Brain microvascular endothelial cell (primary cell): ENCODE measurements at regions not wholly inside any gene's neighbourhood (a gene's known extent, or its start where the extent isn't known, plus 50 kb on each side); places are given as distances from the start of the nearest gene placed in this dataset.

ENCODE experiments used
- DNase-seq: peaks from one replicate; pipeline ENCODE4 v3.0.0-alpha.2; 2020
- H3K27ac ChIP-seq: fragments of 250-450 bp; sonication (Bioruptor Pico); 2 replicates; pipeline ENCODE4 v1.5.1; 2020; ENCODE audit warnings: mild to moderate bottlenecking, moderate library complexity
- H3K27me3 ChIP-seq: fragments of 250-450 bp; sonication (Bioruptor Pico); replicated peaks from 2 replicates; pipeline ENCODE4 v1.5.1; 2020; ENCODE audit warnings: mild to moderate bottlenecking
- H3K36me3 ChIP-seq: fragments of 250-450 bp; sonication (Bioruptor Pico); replicated peaks from 2 replicates; pipeline ENCODE4 v1.5.1; 2020; ENCODE audit warnings: mild to moderate bottlenecking
- H3K4me3 ChIP-seq: 2 replicates; pipeline ENCODE4 v1.5.1; 2011; ENCODE audit warnings: low read depth, mild to moderate bottlenecking, control low read depth, low read length, moderate library complexity
- CTCF ChIP-seq: IDR thresholded peaks from 2 replicates; pipeline ENCODE4 v1.5.1; 2011; ENCODE audit warnings: low read depth, mild to moderate bottlenecking, moderate library complexity, low read length, control low read depth, inconsistent platforms; ENCODE audit errors: missing control alignments
- in situ Hi-C: cut with HindIII; loops from 2 replicates; pipeline ENCODE4 v1.10.0; 2017; ENCODE audit warnings: low sequenced_read_pairs, low pct_ligation_motif_present

DNA sequence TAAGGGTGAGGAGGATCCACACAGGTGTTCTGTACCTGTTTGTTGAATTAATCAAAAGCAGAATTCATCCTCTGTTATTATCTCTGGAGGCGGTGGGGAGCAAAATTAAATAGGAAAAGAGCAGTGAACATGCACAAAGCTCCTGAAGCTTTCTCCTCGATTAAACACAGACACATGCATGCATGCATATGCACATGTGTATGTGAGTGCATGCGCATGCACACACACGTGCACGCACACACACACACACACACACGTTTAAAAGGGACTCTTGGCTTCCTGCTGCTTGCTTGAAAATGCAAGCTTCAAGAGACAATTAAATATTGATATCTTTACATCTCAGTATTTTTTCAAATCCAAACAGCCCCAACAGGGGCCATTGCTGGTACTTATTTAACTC is 462.1 kb downstream of the BUD13 start:
- no peaks in the 10 kb centered on the region for H3K27me3 ChIP-seq
- in situ Hi-C loops = no loop called here
- no peak for DNase-seq
- TF ChIP-seq CTCF = no peak
- no peak overlapping the region for H3K27ac ChIP-seq
- H3K36me3 ChIP-seq = no peaks in the 10 kb centered on the region
- no peak overlapping the region for H3K4me3 ChIP-seq

DNA sequence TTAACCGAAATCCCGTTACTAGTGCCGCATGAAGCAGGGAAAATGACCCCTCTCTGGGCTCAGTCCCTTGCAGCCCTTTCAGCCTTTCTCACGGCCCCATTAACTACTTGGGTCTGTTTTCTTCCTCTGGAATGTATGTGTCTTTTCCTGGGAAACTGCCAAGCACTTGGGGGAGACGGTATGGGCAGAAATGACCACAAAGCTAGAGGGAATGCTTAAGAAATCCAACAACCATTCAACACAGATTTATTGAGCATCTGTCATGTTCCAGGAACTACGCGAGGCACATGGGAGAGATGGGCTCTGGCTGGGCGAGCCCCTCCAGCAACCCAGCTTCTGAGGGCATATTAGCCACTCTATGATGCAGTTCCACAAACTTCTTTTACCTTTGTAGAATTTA is 462.6 kb downstream of the BUD13 start:
- no peaks in the 10 kb centered on the region for H3K36me3 ChIP-seq
- H3K27me3 ChIP-seq = no peaks in the 10 kb centered on the region
- in situ Hi-C loops = no loop called here
- TF ChIP-seq CTCF = no peak
- no peak overlapping the region for H3K27ac ChIP-seq
- no peak overlapping the region for H3K4me3 ChIP-seq
- no peak for DNase-seq

- Histone ChIP-seq H3K27ac (no peak overlapping the region), H3K4me3 (no peak overlapping the region), H3K27me3 (no peaks in the 10 kb centered on the region), H3K36me3 (no peaks in the 10 kb centered on the region)
- in situ Hi-C loops = no loop called here
- TF ChIP-seq CTCF = no peak
- no peak for DNase-seq
These were observed 463.3 kb downstream of the BUD13 start for GRCh38 chr11:116309446-116309845.

DNA sequence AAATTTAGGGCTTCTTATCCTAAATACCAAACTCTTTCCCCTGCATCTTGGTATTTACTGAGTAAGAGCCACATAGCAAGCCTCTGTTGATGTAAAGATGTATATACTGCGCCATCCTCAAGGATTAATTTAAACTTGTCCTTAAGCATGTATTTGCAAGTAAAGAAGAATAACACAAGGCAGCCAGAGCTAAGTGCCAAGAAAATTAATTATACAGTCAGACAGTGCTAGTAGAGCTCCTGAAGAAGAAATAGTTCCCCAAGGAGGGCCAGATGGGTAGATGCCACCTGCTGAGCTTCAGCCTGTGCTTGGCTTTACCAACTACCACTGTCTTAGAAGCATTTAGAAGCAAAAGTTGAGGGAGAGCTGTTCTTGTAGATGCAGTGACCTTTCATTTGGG is 470.0 kb downstream of the BUD13 start:
- no peak for DNase-seq
- Histone ChIP-seq H3K36me3 (no peaks in the 10 kb centered on the region), H3K27me3 (no peaks in the 10 kb centered on the region), H3K27ac (no peak overlapping the region), H3K4me3 (no peak overlapping the region)
- TF ChIP-seq CTCF = no peak
- in situ Hi-C loops = no loop called here

DNA sequence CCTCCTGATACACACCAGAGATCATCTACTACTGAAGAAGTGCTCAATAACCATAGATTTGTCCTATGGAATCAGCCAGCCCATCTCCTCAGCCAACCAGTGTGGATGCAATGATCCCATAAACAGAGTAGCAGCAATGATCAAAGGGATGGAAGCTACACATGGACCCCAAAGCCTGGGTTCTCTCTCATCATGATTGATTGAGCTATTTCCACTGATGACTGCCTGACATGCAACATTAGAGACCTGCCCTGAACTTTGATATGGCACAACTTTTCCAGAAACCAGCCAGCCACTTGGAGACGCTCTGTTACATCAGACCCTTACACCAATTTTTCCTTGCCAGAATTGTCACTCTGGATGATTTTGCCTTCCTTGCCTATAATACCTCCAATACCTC is 471.6 kb downstream of the BUD13 start:
- Histone ChIP-seq H3K27ac (no peak overlapping the region), H3K27me3 (no peaks in the 10 kb centered on the region), H3K36me3 (no peaks in the 10 kb centered on the region), H3K4me3 (no peak overlapping the region)
- no peak for DNase-seq
- TF ChIP-seq CTCF = no peak
- in situ Hi-C loops = no loop called here

DNA sequence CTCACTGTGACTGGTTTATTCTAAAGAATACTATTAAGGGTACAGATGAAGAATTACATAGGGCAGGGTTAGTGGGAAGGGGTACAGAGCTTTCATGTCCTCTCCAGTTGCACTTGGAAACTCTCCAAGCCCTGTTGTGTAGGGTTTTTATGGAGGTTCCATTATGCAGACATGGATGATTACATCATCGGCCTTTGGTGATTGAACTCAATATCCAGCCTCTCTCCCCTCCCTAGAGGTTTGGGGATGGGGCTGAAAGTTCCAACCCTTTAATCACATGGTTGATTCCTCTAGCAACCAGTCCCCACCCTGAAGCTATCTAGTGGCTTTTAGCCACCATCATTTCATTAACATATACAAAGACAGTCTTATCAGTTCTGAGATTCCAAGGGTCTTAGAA is 472.6 kb downstream of the BUD13 start:
- in situ Hi-C loops = no loop called here
- H3K36me3 ChIP-seq = no peaks in the 10 kb centered on the region
- no peak overlapping the region for H3K27ac ChIP-seq
- no peak overlapping the region for H3K4me3 ChIP-seq
- no peak for DNase-seq
- H3K27me3 ChIP-seq = no peaks in the 10 kb centered on the region
- no peak for TF ChIP-seq CTCF
